ENCODE measurements at regions not wholly inside any gene's neighbourhood (a gene's known extent, or its start where the extent isn't known, plus 50 kb on each side); places are given as distances from the start of the nearest gene placed in this dataset.

DNA sequence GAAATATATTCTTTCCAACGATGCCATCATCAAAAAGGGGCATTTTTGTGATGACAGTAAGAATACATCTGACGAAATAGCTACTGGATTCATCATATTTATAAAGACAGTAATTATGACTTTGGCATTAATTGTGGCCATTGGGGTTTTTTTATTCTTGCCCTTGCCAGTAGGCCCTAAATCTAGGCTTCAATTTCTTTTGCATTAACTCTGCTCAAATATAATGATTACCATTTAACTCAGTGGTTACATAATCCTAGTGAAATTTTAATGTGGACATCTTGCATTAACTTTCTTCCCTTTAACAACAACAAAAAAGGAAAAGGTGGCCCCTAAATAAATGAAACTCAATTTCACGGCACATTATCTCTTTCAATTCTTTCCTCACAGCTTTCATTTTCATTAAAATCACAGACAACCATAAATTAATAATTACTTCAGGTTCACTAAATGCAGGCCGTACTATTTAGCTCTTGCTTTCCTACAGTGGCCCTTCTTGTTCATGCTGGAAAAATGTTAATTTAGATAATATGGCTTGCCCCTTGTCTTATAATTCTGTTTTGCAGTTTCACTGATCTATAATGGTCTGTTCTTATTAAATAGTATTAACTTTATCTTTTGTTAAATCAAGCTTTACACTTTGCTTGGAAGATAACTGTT is 615.6 kb downstream of the DACH1 start:
- H3K9me3 Mint-ChIP-seq = no peaks in the 10 kb centered on the region
- intact Hi-C loops (cut with micrococcal nuclease) = no loop called here
- DNase-seq (no peak), ATAC-seq (no peak)
- ChIA-PET CTCF (no interaction called here), POLR2A (no interaction called here)
- no peak overlapping the region for H3K27ac Mint-ChIP-seq
- no peak overlapping the region for H3K4me3 Mint-ChIP-seq
- no peaks in the 10 kb centered on the region for H3K4me1 Mint-ChIP-seq (ENCODE audit: low read depth)
- TF ChIP-seq, protein P1, sequence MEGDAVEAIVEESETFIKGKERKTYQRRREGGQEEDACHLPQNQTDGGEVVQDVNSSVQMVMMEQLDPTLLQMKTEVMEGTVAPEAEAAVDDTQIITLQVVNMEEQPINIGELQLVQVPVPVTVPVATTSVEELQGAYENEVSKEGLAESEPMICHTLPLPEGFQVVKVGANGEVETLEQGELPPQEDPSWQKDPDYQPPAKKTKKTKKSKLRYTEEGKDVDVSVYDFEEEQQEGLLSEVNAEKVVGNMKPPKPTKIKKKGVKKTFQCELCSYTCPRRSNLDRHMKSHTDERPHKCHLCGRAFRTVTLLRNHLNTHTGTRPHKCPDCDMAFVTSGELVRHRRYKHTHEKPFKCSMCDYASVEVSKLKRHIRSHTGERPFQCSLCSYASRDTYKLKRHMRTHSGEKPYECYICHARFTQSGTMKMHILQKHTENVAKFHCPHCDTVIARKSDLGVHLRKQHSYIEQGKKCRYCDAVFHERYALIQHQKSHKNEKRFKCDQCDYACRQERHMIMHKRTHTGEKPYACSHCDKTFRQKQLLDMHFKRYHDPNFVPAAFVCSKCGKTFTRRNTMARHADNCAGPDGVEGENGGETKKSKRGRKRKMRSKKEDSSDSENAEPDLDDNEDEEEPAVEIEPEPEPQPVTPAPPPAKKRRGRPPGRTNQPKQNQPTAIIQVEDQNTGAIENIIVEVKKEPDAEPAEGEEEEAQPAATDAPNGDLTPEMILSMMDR (IDR thresholded peaks at IDR 0.05) = no peak
- no peaks in the 10 kb centered on the region for H3K36me3 Mint-ChIP-seq (ENCODE audit: low read depth)
- no peaks in the 10 kb centered on the region for H3K27me3 Mint-ChIP-seq

DNA sequence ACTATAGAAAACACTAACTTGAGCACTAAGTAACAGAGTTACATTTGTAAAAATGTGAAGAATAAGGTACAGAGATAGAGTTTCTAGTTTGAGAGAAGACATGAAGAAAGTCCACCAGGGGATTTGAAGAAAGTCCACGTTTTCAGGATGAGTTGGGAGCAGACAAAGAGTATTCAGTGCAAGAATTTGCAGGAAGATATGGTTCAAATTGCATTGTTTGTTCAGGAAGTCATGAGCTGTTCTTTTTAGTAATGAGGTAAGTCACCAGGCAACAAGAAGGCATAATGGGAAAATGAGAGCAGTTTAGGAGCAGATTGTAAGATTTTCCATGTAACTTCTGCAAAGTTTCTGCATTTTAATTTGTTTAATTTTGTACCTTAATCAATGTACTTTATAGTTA is 618.0 kb downstream of the DACH1 start:
- Mint-ChIP-seq H3K4me3 (no peak overlapping the region), H3K4me1 (ENCODE audit: low read depth) (no peaks in the 10 kb centered on the region), H3K27ac (no peak overlapping the region), H3K27me3 (no peaks in the 10 kb centered on the region), H3K36me3 (ENCODE audit: low read depth) (no peaks in the 10 kb centered on the region), H3K9me3 (no peaks in the 10 kb centered on the region)
- intact Hi-C loops (cut with micrococcal nuclease) = no loop called here
- TF ChIP-seq, protein P1 (IDR thresholded peaks at IDR 0.05) = no peak
- DNase-seq = no peak
- POLR2A ChIA-PET = no interaction called here
- no peak for ATAC-seq
- CTCF ChIA-PET = no interaction called here

DNA sequence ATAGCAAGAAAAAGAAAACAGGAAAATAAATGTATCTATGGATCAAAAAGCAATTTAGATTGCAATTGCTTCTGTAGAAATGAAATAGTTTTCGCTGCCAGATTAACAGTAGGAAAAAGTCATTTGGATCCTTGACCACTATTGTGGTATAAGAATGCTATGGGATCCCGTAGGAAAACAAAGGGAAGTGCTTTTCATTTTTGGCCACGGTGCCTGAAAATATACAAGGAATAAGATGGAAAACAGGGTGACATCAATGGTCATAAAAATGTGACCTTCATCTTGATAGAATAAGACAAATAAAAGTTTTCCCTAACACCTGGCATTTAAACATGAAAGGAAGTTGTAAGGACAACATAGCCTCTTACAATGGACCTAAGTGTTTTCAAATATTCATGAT is 622.8 kb downstream of the DACH1 start:
- DNase-seq (no peak), ATAC-seq (no peak)
- Mint-ChIP-seq H3K4me1 (ENCODE audit: low read depth) (no peaks in the 10 kb centered on the region), H3K27ac (no peak overlapping the region), H3K9me3 (no peaks in the 10 kb centered on the region), H3K27me3 (no peaks in the 10 kb centered on the region), H3K4me3 (no peak overlapping the region), H3K36me3 (ENCODE audit: low read depth) (no peaks in the 10 kb centered on the region)
- CTCF ChIA-PET = no interaction called here
- POLR2A ChIA-PET = no interaction called here
- intact Hi-C loops (cut with micrococcal nuclease) = no loop called here
- TF ChIP-seq, protein P1 (IDR thresholded peaks at IDR 0.05) = no peak

DNA sequence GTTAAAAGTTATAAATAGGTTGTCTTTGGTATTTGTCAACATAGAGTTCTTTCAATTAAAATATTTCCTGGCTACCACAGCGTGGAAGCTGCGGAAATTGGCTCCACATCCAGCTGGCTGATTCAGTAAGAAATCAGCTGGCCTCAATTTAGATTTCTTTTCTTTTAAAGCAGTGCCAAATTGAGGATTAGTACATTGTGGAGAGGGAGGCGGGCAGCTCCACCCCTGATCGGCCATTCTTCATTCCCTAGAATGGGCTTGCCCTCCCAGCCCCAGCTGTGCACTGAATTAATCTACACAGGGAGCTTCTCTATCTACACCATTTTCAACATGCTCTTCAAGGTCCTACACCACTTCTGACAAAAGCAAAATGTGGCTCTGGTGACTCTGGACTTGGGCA is 624.8 kb downstream of the DACH1 start:
- no peak for DNase-seq
- H3K4me3 Mint-ChIP-seq = no peak overlapping the region
- CTCF ChIA-PET = no interaction called here
- TF ChIP-seq, protein P1 (IDR thresholded peaks at IDR 0.05) = no peak
- H3K27ac Mint-ChIP-seq = no peak overlapping the region
- no peaks in the 10 kb centered on the region for H3K36me3 Mint-ChIP-seq (ENCODE audit: low read depth)
- ATAC-seq = no peak
- H3K4me1 Mint-ChIP-seq (ENCODE audit: low read depth) = no peaks in the 10 kb centered on the region
- POLR2A ChIA-PET = no interaction called here
- intact Hi-C loops (cut with micrococcal nuclease) = no loop called here
- H3K9me3 Mint-ChIP-seq = no peaks in the 10 kb centered on the region
- H3K27me3 Mint-ChIP-seq = no peaks in the 10 kb centered on the region

DNA sequence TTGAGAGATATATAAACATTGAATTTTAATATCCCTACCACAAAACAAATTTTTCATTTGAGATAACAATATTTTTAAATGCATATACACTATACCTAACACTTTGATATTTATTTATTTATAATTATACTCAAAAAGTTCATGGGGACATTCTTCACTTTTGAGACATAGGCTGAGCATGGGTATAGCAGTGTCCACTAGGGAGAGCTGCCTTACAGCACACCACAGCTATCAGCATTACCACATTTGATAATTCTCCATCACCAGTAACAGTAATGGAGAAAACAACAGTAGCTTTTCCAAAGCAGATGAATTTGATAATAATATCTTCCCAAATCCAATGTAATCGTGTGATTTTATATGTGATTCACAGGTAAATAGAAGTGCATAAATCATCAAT is 626.1 kb downstream of the DACH1 start:
- CTCF ChIA-PET = no interaction called here
- Mint-ChIP-seq H3K27me3 (no peaks in the 10 kb centered on the region), H3K27ac (no peak overlapping the region), H3K4me3 (no peak overlapping the region), H3K4me1 (ENCODE audit: low read depth) (no peaks in the 10 kb centered on the region), H3K36me3 (ENCODE audit: low read depth) (no peaks in the 10 kb centered on the region), H3K9me3 (no peaks in the 10 kb centered on the region)
- DNase-seq (peak; percentile 1), ATAC-seq (no peak)
- POLR2A ChIA-PET = no interaction called here
- intact Hi-C loops (cut with micrococcal nuclease) = no loop called here
- TF ChIP-seq, protein P1 (IDR thresholded peaks at IDR 0.05) = no peak

All from activated CD8-positive, alpha-beta T cell treated with anti-CD3 and anti-CD28 coated beads for 36 hours (primary cell).